ENCODE measurements at regions not wholly inside any gene's neighbourhood (a gene's known extent, or its start where the extent isn't known, plus 50 kb on each side); places are given as distances from the start of the nearest gene placed in this dataset.

GRCh38 chr6:97822632-97823031 lies 539.6 kb upstream of the MMS22L start:
- no peak for DNase-seq

GRCh38 chr6:97841763-97842162 lies 558.7 kb upstream of the MMS22L start:
- no peak for DNase-seq

GRCh38 chr6:97842521-97842920 lies 559.5 kb upstream of the MMS22L start:
- no peak for DNase-seq

- DNase-seq = no peak
Measured at GRCh38 chr6:97849390-97849789, 566.4 kb upstream of the MMS22L start.

GRCh38 chr6:97850458-97851212 lies 567.6 kb upstream of the MMS22L start:
- no peak for DNase-seq

- no peak for DNase-seq
Measured at GRCh38 chr6:97863697-97864096, 580.7 kb upstream of the MMS22L start.

- DNase-seq = no peak
Measured at GRCh38 chr6:97864366-97864765, 581.4 kb upstream of the MMS22L start.

- DNase-seq = peak; percentile 14
Measured at GRCh38 chr6:97864826-97865225, 581.8 kb upstream of the MMS22L start.

GRCh38 chr6:97865612-97866011 lies 582.6 kb upstream of the MMS22L start:
- DNase-seq = no peak

- DNase-seq = no peak
Measured at GRCh38 chr6:97866616-97867015, 583.6 kb upstream of the MMS22L start.

GRCh38 chr6:97867177-97867576 lies 584.2 kb upstream of the MMS22L start:
- DNase-seq = no peak

GRCh38 chr6:97870273-97870672 lies 587.3 kb upstream of the MMS22L start:
- no peak for DNase-seq

- DNase-seq = no peak
Measured at GRCh38 chr6:97876711-97877110, 593.7 kb upstream of the MMS22L start.

GRCh38 chr6:97882755-97883154 lies 599.7 kb upstream of the MMS22L start:
- no peak for DNase-seq

GRCh38 chr6:97885325-97885724 lies 602.3 kb upstream of the MMS22L start:
- DNase-seq = no peak

- no peak for DNase-seq
Measured at GRCh38 chr6:97885828-97886227, 602.8 kb upstream of the MMS22L start.

- no peak for DNase-seq
Measured at GRCh38 chr6:97901531-97901930, 618.5 kb upstream of the MMS22L start.

GRCh38 chr6:97909380-97909779 lies 626.4 kb upstream of the MMS22L start:
- no peak for DNase-seq

GRCh38 chr6:97913721-97914120 lies 630.7 kb upstream of the MMS22L start:
- no peak for DNase-seq

- DNase-seq = no peak
Measured at GRCh38 chr6:97914912-97915311, 631.9 kb upstream of the MMS22L start.

GRCh38 chr6:97915537-97915936 lies 632.5 kb upstream of the MMS22L start:
- DNase-seq = no peak

- DNase-seq = no peak
Measured at GRCh38 chr6:97917369-97917768, 634.4 kb upstream of the MMS22L start.

GRCh38 chr6:97919046-97919445 lies 636.0 kb upstream of the MMS22L start:
- DNase-seq = no peak

- DNase-seq = no peak
Measured at GRCh38 chr6:97919631-97920030, 636.6 kb upstream of the MMS22L start.

- no peak for DNase-seq
Measured at GRCh38 chr6:97923249-97923648, 640.2 kb upstream of the MMS22L start.
